Trophoblast cell (in vitro differentiated cells and primary cell): ENCODE measurements at regions not wholly inside any gene's neighbourhood (a gene's known extent, or its start where the extent isn't known, plus 50 kb on each side); places are given as distances from the start of the nearest gene placed in this dataset.

Experiments
- DNase-seq, 2 donors: peaks; one replicate each; pipeline ENCODE4 v3.0.0-alpha.2; 2016
- H2AFZ ChIP-seq: 2 replicates; pipeline ENCODE4 v1.6.1; 2013; ENCODE audit warnings: low read length, moderate library complexity, mild to moderate bottlenecking; ENCODE audit not compliant: insufficient read depth, poor library complexity
- H2AK5ac ChIP-seq: 2 replicates; pipeline ENCODE4 v1.6.1; 2013; ENCODE audit warnings: mild to moderate bottlenecking, low read length
- H2BK120ac ChIP-seq: 2 replicates; pipeline ENCODE4 v1.6.1; 2013; ENCODE audit warnings: low read length, mild to moderate bottlenecking, moderate library complexity; ENCODE audit not compliant: insufficient read depth, poor library complexity
- H2BK12ac ChIP-seq: 2 replicates; pipeline ENCODE4 v1.6.1; 2013; ENCODE audit warnings: mild to moderate bottlenecking, low read length, moderate library complexity
- H2BK5ac ChIP-seq: 2 replicates; pipeline ENCODE4 v1.6.1; 2013; ENCODE audit warnings: low read length, low read depth, moderate library complexity, mild to moderate bottlenecking; ENCODE audit not compliant: poor library complexity
- H3K14ac ChIP-seq: 2 replicates; pipeline ENCODE4 v1.6.1; 2013; ENCODE audit warnings: mild to moderate bottlenecking, low read length
- H3K18ac ChIP-seq: 2 replicates; pipeline ENCODE4 v1.6.1; 2013; ENCODE audit warnings: mild to moderate bottlenecking, low read length
- H3K23ac ChIP-seq: 2 replicates; pipeline ENCODE4 v1.6.1; 2013; ENCODE audit warnings: low read length
- H3K27ac ChIP-seq: 2 replicates; pipeline ENCODE4 v1.5.1; 2013; ENCODE audit warnings: low read depth, mild to moderate bottlenecking, inconsistent platforms, low read length, moderate library complexity
- H3K27me3 ChIP-seq: 2 replicates; pipeline ENCODE4 v1.6.1; 2013; ENCODE audit warnings: inconsistent platforms, mild to moderate bottlenecking, low read length, moderate library complexity; ENCODE audit not compliant: insufficient read depth
- H3K36me3 ChIP-seq, 2 experiments: 1 replicate in 1 of 2; 2 replicates in 1 of 2; pipeline ENCODE4 v1.6.1; 2013; ENCODE audit warnings: low read length in 2 of 2, mild to moderate bottlenecking in 2 of 2, moderate library complexity in 1 of 2; ENCODE audit not compliant: insufficient read depth in 2 of 2, control insufficient read depth in 1 of 2
- H3K4ac ChIP-seq: 2 replicates; pipeline ENCODE4 v1.6.1; 2013; ENCODE audit warnings: low read depth, mild to moderate bottlenecking, low read length, moderate library complexity
- H3K4me1 ChIP-seq, 2 experiments: 1 replicate in 1 of 2; 2 replicates in 1 of 2; pipeline ENCODE4 v1.6.1; 2013; ENCODE audit warnings: low read length in 2 of 2, mild to moderate bottlenecking in 2 of 2, moderate library complexity in 1 of 2; ENCODE audit not compliant: insufficient read depth in 2 of 2, control insufficient read depth in 1 of 2
- H3K4me2 ChIP-seq: 2 replicates; pipeline ENCODE4 v1.6.1; 2013; ENCODE audit warnings: inconsistent platforms, mild to moderate bottlenecking, low read length, moderate library complexity
- H3K4me3 ChIP-seq: 2 replicates; pipeline ENCODE4 v1.5.1; 2013; ENCODE audit warnings: mild to moderate bottlenecking, low read depth, low read length, inconsistent platforms
- H3K79me1 ChIP-seq: one replicate; pipeline ENCODE4 v1.6.1; 2013; ENCODE audit warnings: low read length
- H3K79me2 ChIP-seq: 2 replicates; pipeline ENCODE4 v1.6.1; 2013; ENCODE audit warnings: low read length, mild to moderate bottlenecking; ENCODE audit not compliant: control insufficient read depth, insufficient read depth, poor library complexity
- H3K9ac ChIP-seq: 2 replicates; pipeline ENCODE4 v1.6.1; 2013; ENCODE audit warnings: mild to moderate bottlenecking, low read length
- H3K9me3 ChIP-seq: 2 replicates; pipeline ENCODE4 v1.6.1; 2013; ENCODE audit warnings: low read depth, mild to moderate bottlenecking, control low read depth, inconsistent platforms, low read length; ENCODE audit not compliant: insufficient read depth
- H4K12ac ChIP-seq: 2 replicates; pipeline ENCODE4 v1.6.1; 2013; ENCODE audit warnings: low read depth, mild to moderate bottlenecking, low read length, moderate library complexity
- H4K8ac ChIP-seq: 2 replicates; pipeline ENCODE4 v1.6.1; 2013; ENCODE audit warnings: low read depth, mild to moderate bottlenecking, low read length, moderate library complexity
- H4K91ac ChIP-seq: one replicate; pipeline ENCODE4 v1.6.1; 2013; ENCODE audit warnings: low read depth, mild to moderate bottlenecking, low read length, moderate library complexity
- WGBS: extraction: QIAGEN DNeasy Blood & Tissue Kit; methylation state at CpG from one replicate; pipeline ENCODE4 v1.1.7; 2013; ENCODE audit warnings: missing lambda C conversion rate; ENCODE audit not compliant: insufficient read length, insufficient coverage; ENCODE audit errors: extremely low coverage; 5-methylcytosine and 5-hydroxymethylcytosine counted together

DNA sequence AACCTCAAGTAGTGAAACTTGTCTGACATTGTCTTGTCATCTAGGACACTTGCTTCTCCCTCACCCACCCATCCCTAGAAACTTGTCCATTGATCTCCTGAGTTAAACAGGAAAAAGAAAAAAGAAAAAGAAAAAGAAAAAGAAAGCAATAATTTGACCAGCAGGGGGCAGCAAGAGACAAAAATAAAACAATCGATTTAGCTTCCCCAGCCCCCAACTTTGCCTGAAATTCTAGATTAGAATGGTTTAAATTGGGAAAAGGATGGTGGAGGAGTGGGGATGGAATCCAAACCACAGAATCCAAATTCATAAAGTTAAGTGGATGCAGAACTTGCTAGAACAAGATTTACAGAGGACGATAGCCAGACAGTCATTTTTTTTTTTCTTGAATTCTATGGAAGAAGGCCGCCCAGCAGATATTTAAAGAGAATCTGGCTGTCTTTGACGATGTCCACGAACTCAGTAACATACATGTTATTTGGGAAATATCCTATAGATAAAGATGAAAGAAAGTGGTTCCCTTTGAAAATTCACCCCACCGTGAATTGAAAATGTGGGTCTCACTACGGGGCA, 282.9 kb downstream of the USP46 start:
- Histone ChIP-seq H4K8ac (no peak overlapping the region), H2AK5ac (no peak overlapping the region), H3K9me3 (no peaks in the 10 kb centered on the region), H3K4ac (no peak overlapping the region), H3K27me3 (no peaks in the 10 kb centered on the region), H3K79me2 (no peaks in the 10 kb centered on the region), H3K4me3 (no peak overlapping the region), H4K91ac (no peak overlapping the region), H3K9ac (no peak overlapping the region), H3K27ac (no peak overlapping the region), H3K36me3 (no peaks in the 10 kb centered on the region), H3K79me1 (peaks cover 1% of the 10 kb centered on the region), H2AFZ (no peak overlapping the region), H3K14ac (no peak overlapping the region), H3K4me1 (peaks cover 0 to 4% of the 10 kb centered on the region in 2 experiments), H3K18ac (no peak overlapping the region), H2BK120ac (no peak overlapping the region), H3K23ac (no peak overlapping the region), H4K12ac (no peak overlapping the region), H2BK12ac (peak overlapping the region; percentile 50), H3K4me2 (no peak overlapping the region), H2BK5ac (no peak overlapping the region)
- peak; percentile 7 to 72 for DNase-seq
- WGBS = no CpG with 5 or more reads among the region's 7 CpGs

GRCh38 chr4:52377563-52377962, 281.5 kb downstream of the USP46 start:
- Histone ChIP-seq H3K9ac (no peak overlapping the region), H3K79me2 (no peaks in the 10 kb centered on the region), H3K4me1 (peaks cover 0 to 4% of the 10 kb centered on the region in 2 experiments), H3K14ac (no peak overlapping the region), H3K27me3 (no peaks in the 10 kb centered on the region), H4K12ac (no peak overlapping the region), H3K18ac (no peak overlapping the region), H3K27ac (no peak overlapping the region), H3K9me3 (no peaks in the 10 kb centered on the region), H4K8ac (no peak overlapping the region), H3K79me1 (no peaks in the 10 kb centered on the region), H3K4ac (no peak overlapping the region), H4K91ac (no peak overlapping the region), H2BK5ac (no peak overlapping the region), H3K36me3 (no peaks in the 10 kb centered on the region), H3K23ac (no peak overlapping the region), H3K4me3 (no peak overlapping the region), H2BK12ac (no peak overlapping the region), H2AFZ (no peak overlapping the region), H2BK120ac (no peak overlapping the region), H3K4me2 (no peak overlapping the region), H2AK5ac (no peak overlapping the region)
- WGBS = no CpG with 5 or more reads among the region's 9 CpGs
- no peak for DNase-seq

DNA sequence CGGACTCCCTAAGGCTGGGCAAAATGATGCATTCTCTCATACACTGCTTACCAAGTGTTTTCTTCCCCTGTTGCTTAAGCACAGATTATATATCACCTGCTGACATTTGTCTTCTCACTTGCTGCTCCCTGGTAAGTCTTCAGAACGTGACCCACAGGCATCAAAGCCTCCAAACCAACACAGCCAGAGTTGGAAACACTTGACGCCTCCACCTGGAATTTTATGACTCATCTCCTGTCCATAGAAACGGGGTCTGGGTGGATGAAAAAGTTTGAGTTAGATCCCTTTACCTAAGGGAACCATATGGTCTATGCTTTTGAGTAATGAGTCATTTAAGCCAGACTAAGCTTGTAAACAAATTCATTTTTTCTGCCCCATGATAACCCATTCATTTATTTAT, 251.6 kb downstream of the USP46 start:
- Histone ChIP-seq H2BK120ac (no peak overlapping the region), H3K27ac (no peak overlapping the region), H3K36me3 (no peaks in the 10 kb centered on the region), H3K79me1 (no peaks in the 10 kb centered on the region), H3K79me2 (no peaks in the 10 kb centered on the region), H4K91ac (no peak overlapping the region), H4K12ac (no peak overlapping the region), H3K14ac (no peak overlapping the region), H2BK12ac (no peak overlapping the region), H3K18ac (no peak overlapping the region), H3K23ac (no peak overlapping the region), H3K4me3 (no peak overlapping the region), H3K27me3 (no peaks in the 10 kb centered on the region), H3K4me2 (no peak overlapping the region), H3K4me1 (no peaks in the 10 kb centered on the region), H2BK5ac (no peak overlapping the region), H2AFZ (no peak overlapping the region), H3K9ac (no peak overlapping the region), H3K9me3 (peaks cover 4% of the 10 kb centered on the region), H2AK5ac (no peak overlapping the region), H4K8ac (no peak overlapping the region), H3K4ac (no peak overlapping the region)
- no CpG with 5 or more reads among the region's 4 CpGs for WGBS
- DNase-seq = peak in 1 of 2 donors; percentile 21

DNA sequence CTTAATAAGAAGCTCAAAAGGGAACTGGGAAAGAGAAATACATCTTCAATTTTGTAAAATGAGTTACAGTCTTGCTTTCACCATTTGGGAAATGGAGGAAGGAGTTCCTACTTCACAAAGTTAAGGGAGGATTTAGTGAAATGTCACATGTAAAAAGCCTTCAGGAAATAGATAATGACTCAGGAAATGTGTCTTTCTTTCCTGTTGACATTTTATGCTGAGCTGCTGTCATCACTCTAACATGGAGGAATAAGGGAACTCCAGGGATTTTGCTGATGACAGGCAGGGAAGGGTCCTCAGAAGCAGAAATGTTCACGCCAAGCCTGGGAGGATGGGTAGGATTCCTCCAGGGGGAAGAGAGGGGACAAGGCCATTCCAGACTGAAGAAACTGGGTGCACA, 251.1 kb downstream of the USP46 start:
- no peak overlapping the region for H4K12ac ChIP-seq
- no peak overlapping the region for H3K4ac ChIP-seq
- H3K79me1 ChIP-seq = no peaks in the 10 kb centered on the region
- H3K79me2 ChIP-seq = no peaks in the 10 kb centered on the region
- no peak overlapping the region for H3K4me3 ChIP-seq
- no peak overlapping the region for H3K23ac ChIP-seq
- no peaks in the 10 kb centered on the region for H3K36me3 ChIP-seq
- no peak overlapping the region for H3K4me2 ChIP-seq
- no peak for DNase-seq
- H3K9me3 ChIP-seq = peaks cover 6% of the 10 kb centered on the region
- H3K9ac ChIP-seq = no peak overlapping the region
- no peaks in the 10 kb centered on the region for H3K27me3 ChIP-seq
- WGBS = no CpG with 5 or more reads among the region's 1 CpG
- no peak overlapping the region for H4K91ac ChIP-seq
- H4K8ac ChIP-seq = no peak overlapping the region
- no peak overlapping the region for H2AFZ ChIP-seq
- no peak overlapping the region for H3K18ac ChIP-seq
- no peaks in the 10 kb centered on the region for H3K4me1 ChIP-seq
- no peak overlapping the region for H2BK12ac ChIP-seq
- no peak overlapping the region for H3K27ac ChIP-seq
- H2AK5ac ChIP-seq = no peak overlapping the region
- H2BK120ac ChIP-seq = no peak overlapping the region
- no peak overlapping the region for H3K14ac ChIP-seq
- no peak overlapping the region for H2BK5ac ChIP-seq
